Uterus (tissue), 3 donors: ENCODE measurements at regions not wholly inside any gene's neighbourhood (a gene's known extent, or its start where the extent isn't known, plus 50 kb on each side); places are given as distances from the start of the nearest gene placed in this dataset.

Source experiments
- DNase-seq, 2 donors: peaks; one replicate each; pipeline ENCODE4 v3.0.0-alpha.2; 2019 to 2020
- H3K27ac ChIP-seq, 2 donors: fragments of 200-600 bp; sonication (generic); 1 replicate in 1 of 2; 2 replicates in 1 of 2; pipeline ENCODE4 v1.5.1; 2016 to 2018
- H3K27me3 ChIP-seq, 2 donors: fragments of 200-600 bp; sonication (generic); one replicate each; pipeline ENCODE4 v1.5.1; 2018 to 2019; ENCODE audit warnings: control low read depth in 1 of 2
- H3K36me3 ChIP-seq, 2 donors: fragments of 200-600 bp; sonication (generic); one replicate each; pipeline ENCODE4 v1.5.1; 2019; ENCODE audit warnings: control low read depth in 1 of 2
- H3K4me1 ChIP-seq, 2 donors: fragments of 200-600 bp; sonication (generic); one replicate each; pipeline ENCODE4 v1.5.1; 2018 to 2019; ENCODE audit warnings: control low read depth in 1 of 2
- H3K4me3 ChIP-seq, 2 donors: fragments of 200-600 bp; sonication (generic); 1 replicate in 1 of 2; 2 replicates in 1 of 2; pipeline ENCODE4 v1.5.1; 2018 to 2019; ENCODE audit warnings: mild to moderate bottlenecking in 1 of 2
- H3K9me3 ChIP-seq, 2 donors: fragments of 200-600 bp; sonication (generic); one replicate each; pipeline ENCODE4 v1.5.1; 2019; ENCODE audit warnings: control low read depth in 1 of 2
- POLR2A ChIP-seq, 2 donors: fragments of 450-650 bp; IDR thresholded peaks; one replicate each; pipeline ENCODE4 v1.6.1; 2016; ENCODE audit warnings: antibody characterized with exemption in 2 of 2, mild to moderate bottlenecking in 1 of 2, moderate library complexity in 1 of 2
- intact Hi-C: fragments of 100-400 bp; cut with DNase I; formaldehyde crosslinking; loops from one replicate; pipeline ENCODE4 v1.15.1; 2023; ENCODE audit warnings: low total_unique reads
- TF ChIP-seq, protein P1 (sequence below), 4 experiments: fragments of 200-600 bp in 2 of 4; fragments of 450-650 bp in 2 of 4; sonication (generic) in 2 of 4; IDR thresholded peaks; one replicate each; pipeline ENCODE4 v1.5.1; 2016 to 2019; ENCODE audit warnings: antibody characterized with exemption in 4 of 4, mild to moderate bottlenecking in 2 of 4, moderate library complexity in 1 of 4
- donor health status: DM: yes; HTN: yes; CAD: no.

DNA sequence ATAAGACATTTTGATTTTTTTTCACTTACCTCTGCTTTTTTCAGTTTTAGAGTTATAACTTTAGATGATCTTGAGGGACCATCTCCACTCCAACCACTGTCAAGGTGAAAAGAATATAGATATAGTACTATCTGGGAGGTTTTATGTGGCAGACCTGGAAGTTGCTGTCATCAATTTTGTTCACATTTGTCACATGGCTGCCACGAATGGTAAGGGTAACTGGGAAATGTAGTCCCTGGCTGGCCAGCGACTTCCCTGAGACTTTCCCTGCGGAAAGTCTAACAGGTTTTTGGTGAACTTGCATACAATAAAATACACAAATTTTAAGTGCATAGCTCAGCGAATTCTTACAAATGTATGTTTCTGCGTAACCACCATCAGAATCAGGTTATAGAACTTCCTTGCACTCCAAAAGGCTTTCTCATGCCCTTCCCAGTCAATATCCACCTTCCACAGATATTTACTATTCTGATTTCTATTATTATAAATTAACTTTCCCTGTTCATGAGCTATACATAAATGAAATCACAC lies 121.5 kb downstream of the MAT2B start:
- Histone ChIP-seq H3K36me3 (no peaks in the 10 kb centered on the region), H3K9me3 (no peaks in the 10 kb centered on the region), H3K27me3 (no peaks in the 10 kb centered on the region), H3K4me3 (no peak overlapping the region), H3K4me1 (no peaks in the 10 kb centered on the region), H3K27ac (no peak overlapping the region)
- TF ChIP-seq, protein P1, sequence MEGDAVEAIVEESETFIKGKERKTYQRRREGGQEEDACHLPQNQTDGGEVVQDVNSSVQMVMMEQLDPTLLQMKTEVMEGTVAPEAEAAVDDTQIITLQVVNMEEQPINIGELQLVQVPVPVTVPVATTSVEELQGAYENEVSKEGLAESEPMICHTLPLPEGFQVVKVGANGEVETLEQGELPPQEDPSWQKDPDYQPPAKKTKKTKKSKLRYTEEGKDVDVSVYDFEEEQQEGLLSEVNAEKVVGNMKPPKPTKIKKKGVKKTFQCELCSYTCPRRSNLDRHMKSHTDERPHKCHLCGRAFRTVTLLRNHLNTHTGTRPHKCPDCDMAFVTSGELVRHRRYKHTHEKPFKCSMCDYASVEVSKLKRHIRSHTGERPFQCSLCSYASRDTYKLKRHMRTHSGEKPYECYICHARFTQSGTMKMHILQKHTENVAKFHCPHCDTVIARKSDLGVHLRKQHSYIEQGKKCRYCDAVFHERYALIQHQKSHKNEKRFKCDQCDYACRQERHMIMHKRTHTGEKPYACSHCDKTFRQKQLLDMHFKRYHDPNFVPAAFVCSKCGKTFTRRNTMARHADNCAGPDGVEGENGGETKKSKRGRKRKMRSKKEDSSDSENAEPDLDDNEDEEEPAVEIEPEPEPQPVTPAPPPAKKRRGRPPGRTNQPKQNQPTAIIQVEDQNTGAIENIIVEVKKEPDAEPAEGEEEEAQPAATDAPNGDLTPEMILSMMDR (IDR thresholded peaks at IDR 0.05), result no peak
- no peak for TF ChIP-seq POLR2A (IDR thresholded peaks at IDR 0.05)
- no peak for DNase-seq
- intact Hi-C loops, result no loop called here

DNA sequence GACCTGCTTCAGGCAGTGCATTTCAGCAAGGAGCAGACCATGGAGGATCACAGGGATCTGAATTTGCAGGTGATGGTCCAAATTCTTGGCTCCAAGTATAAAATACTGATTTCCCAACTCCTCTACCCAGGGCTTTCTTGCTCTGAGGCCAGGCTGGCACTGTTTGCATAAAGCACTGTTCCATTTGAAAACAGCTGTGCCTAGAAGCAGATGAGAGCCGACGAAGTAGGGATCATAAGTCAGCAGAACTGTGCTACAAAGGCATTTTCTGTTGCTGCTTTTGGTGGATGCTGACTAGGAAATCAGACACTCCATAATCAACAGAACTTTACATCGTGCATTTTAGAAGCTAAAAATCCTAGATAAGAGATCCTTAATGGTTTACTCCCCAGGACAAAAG lies 126.4 kb downstream of the MAT2B start:
- H3K4me3 ChIP-seq, result no peak overlapping the region
- TF ChIP-seq POLR2A (IDR thresholded peaks at IDR 0.05), result no peak
- TF ChIP-seq, protein P1 (IDR thresholded peaks at IDR 0.05), result no peak
- H3K27ac ChIP-seq, result no peak overlapping the region
- no peaks in the 10 kb centered on the region for H3K36me3 ChIP-seq
- intact Hi-C loops, result no loop called here
- H3K9me3 ChIP-seq, result no peaks in the 10 kb centered on the region
- H3K4me1 ChIP-seq, result no peaks in the 10 kb centered on the region
- no peaks in the 10 kb centered on the region for H3K27me3 ChIP-seq
- DNase-seq, result no peak

DNA sequence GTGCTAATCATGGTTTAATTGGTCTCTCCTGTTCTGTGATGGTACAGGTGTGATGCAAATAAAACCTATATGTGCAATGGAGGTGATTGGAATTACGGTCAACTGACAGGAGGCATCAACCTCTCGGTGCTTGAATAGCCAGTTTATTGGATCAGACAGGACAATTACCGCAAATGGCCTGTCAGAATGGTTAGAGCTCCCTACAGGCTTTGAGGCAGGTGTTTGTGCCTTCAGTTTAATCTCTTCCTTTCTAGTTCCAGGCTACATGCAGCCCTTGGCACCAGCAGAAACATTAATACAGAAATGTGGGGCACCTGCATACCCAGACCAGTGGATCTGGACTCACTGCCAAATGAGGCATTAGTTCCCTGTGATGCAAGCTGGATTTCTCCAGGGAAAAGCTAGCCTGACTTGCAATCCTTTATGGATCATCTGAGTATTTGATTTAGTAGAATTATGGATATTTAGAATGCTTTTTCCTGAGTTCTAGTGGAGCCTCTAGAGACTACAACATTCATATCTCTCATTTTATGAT lies 128.6 kb downstream of the MAT2B start:
- H3K27ac ChIP-seq, result no peak overlapping the region
- no peak for TF ChIP-seq POLR2A (IDR thresholded peaks at IDR 0.05)
- TF ChIP-seq, protein P1 (IDR thresholded peaks at IDR 0.05), result no peak
- H3K36me3 ChIP-seq, result no peaks in the 10 kb centered on the region
- H3K27me3 ChIP-seq, result no peaks in the 10 kb centered on the region
- H3K4me3 ChIP-seq, result no peak overlapping the region
- no peaks in the 10 kb centered on the region for H3K4me1 ChIP-seq
- no peak for DNase-seq
- intact Hi-C loops, result no loop called here
- no peaks in the 10 kb centered on the region for H3K9me3 ChIP-seq

DNA sequence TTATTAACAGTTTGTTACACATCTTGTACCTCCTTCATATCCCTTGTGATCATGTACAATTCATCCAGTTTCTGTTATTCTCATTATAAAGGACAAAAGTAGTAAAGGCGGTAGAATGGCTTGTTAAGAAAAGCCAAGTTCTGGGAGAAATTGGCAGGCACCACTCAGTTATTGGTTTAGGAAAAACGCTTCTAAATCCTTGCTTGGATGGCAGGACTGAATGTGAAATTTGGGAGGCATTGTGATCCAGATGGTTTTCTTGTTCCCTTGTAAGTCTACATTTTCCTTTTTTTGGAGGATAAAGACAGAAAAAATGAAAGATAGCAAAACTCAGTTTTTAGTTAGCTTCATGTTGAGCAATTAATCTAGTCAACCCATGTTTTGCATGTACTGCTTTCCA lies 130.2 kb downstream of the MAT2B start:
- H3K4me3 ChIP-seq, result no peak overlapping the region
- TF ChIP-seq, protein P1 (IDR thresholded peaks at IDR 0.05), result no peak
- TF ChIP-seq POLR2A (IDR thresholded peaks at IDR 0.05), result no peak
- H3K27me3 ChIP-seq, result no peaks in the 10 kb centered on the region
- no peak for DNase-seq
- H3K27ac ChIP-seq, result no peak overlapping the region
- intact Hi-C loops, result no loop called here
- H3K4me1 ChIP-seq, result no peaks in the 10 kb centered on the region
- no peaks in the 10 kb centered on the region for H3K36me3 ChIP-seq
- no peaks in the 10 kb centered on the region for H3K9me3 ChIP-seq

DNA sequence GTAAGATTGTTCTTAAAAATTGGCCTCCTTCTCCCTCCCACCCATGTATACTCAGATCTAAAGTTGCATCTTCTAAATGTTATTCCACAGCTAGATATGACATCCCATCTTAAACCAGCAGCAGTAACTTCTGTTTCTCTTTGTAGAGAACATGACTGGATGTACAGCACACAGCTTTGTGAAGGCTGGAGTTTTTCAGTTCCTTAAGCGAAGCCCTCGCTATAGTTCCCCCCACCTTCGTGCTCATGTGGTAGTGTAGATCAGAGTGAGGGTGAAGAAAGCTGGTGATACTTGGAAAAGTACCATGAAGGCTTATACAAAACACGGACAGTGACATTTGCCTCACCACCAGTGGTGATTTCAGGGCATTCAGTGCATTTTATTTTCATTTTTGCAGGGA lies 137.5 kb downstream of the MAT2B start:
- H3K4me1 ChIP-seq, result no peaks in the 10 kb centered on the region
- DNase-seq, result no peak
- intact Hi-C loops, result no loop called here
- no peak overlapping the region for H3K27ac ChIP-seq
- no peak overlapping the region for H3K4me3 ChIP-seq
- TF ChIP-seq, protein P1 (IDR thresholded peaks at IDR 0.05), result no peak
- no peak for TF ChIP-seq POLR2A (IDR thresholded peaks at IDR 0.05)
- H3K27me3 ChIP-seq, result no peaks in the 10 kb centered on the region
- H3K9me3 ChIP-seq, result no peaks in the 10 kb centered on the region
- H3K36me3 ChIP-seq, result no peaks in the 10 kb centered on the region
